HUES6 (cell line): ENCODE measurements at regions not wholly inside any gene's neighbourhood (a gene's known extent, or its start where the extent isn't known, plus 50 kb on each side); places are given as distances from the start of the nearest gene placed in this dataset.
"Not testable (repeated sequence)": the region's sequence is repeated elsewhere in the genome, so short reads cannot be mapped to it uniquely, and the experiment has no call there.

Source experiments
- H3K27ac ChIP-seq: 2 replicates; pipeline ENCODE4 v1.7.0; 2013; ENCODE audit warnings: low read depth, mild to moderate bottlenecking, low read length, inconsistent platforms
- H3K27me3 ChIP-seq: 2 replicates; pipeline ENCODE4 v1.6.1; 2013; ENCODE audit warnings: low read length; ENCODE audit not compliant: control insufficient read depth, insufficient read depth
- H3K36me3 ChIP-seq: 2 replicates; pipeline ENCODE4 v1.6.1; 2013; ENCODE audit warnings: low read length; ENCODE audit not compliant: control insufficient read depth, insufficient read depth
- H3K4me1 ChIP-seq: 2 replicates; pipeline ENCODE4 v1.6.1; 2013; ENCODE audit warnings: low read length; ENCODE audit not compliant: control insufficient read depth, insufficient read depth
- H3K4me3 ChIP-seq: 2 replicates; pipeline ENCODE4 v1.5.1; 2013; ENCODE audit warnings: low read depth, low read length
- H3K9ac ChIP-seq: one replicate; pipeline ENCODE4 v1.6.1; 2013; ENCODE audit warnings: mild to moderate bottlenecking, low read length
- H3K9me3 ChIP-seq: 2 replicates; pipeline ENCODE4 v1.6.1; 2013; ENCODE audit warnings: low read depth, low read length; ENCODE audit not compliant: control insufficient read depth, insufficient read depth

DNA sequence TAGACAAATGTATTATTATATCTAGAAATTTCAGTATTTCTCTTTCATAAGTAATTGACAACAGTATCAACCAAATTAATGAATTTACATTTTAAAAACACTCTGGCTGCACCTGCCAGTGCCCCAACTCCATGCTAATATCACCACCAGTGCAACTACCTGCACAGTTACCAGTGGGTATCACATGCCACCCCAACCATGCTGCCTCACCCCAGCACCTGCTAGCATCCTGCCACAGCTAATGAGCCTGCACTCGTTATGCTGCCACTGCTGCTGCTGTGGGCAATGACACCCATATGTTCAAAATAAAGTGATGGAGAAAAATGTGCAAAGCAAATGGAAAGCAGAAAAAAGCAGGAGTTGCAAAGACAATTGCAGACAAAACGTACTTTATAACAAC is 855.9 kb upstream of the MANEA start:
- Histone ChIP-seq H3K27ac (no peak overlapping the region), H3K4me3 (no peak overlapping the region), H3K27me3 (no peaks in the 10 kb centered on the region), H3K4me1 (no peaks in the 10 kb centered on the region), H3K9me3 (peaks cover 4% of the 10 kb centered on the region), H3K36me3 (no peaks in the 10 kb centered on the region), H3K9ac (no peak overlapping the region)

DNA sequence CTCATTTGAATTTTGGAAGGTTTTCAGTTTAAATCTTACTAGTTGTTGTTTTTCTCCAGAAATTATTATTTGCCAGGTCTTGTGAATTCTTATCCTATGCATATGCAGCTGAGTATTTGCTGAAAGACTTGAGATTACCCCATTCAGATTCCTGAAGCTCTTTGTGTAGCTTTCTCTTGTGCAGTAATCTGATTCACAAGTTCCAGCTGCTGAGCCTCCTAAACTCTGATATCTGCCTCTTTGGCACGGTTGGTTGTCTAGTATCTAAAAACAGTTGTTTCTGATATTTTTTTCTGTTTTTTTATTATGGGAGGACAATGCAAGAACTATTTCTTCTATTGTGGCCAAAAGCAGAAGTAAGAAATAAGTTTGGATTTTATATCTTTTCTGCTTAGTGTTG is 863.9 kb upstream of the MANEA start:
- Histone ChIP-seq H3K27me3 (no peaks in the 10 kb centered on the region), H3K9me3 (no peaks in the 10 kb centered on the region), H3K4me3 (no peak overlapping the region), H3K36me3 (no peaks in the 10 kb centered on the region), H3K27ac (no peak overlapping the region), H3K4me1 (no peaks in the 10 kb centered on the region), H3K9ac (no peak overlapping the region)

DNA sequence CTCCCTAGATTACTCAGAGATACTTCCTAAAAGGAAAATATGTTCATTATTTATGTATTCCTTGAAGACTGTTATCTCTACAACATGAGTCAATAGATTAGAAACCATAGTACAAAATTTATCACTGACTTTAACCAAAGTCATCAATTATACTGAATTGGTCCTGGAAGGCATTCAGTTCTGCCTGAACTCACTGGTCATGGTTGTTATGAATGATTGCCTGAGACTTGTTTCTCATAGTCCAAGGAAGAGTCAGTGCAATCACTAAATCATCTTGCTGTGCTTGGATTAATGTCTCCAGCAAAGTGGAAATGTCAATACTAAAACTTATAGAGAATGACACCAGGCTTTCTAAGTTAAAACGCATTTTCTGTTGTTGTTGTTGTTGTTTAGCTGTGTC is 878.6 kb upstream of the MANEA start:
- Histone ChIP-seq H3K4me1 (no peaks in the 10 kb centered on the region), H3K27ac (no peak overlapping the region), H3K4me3 (no peak overlapping the region), H3K9ac (no peak overlapping the region), H3K36me3 (no peaks in the 10 kb centered on the region), H3K9me3 (no peaks in the 10 kb centered on the region), H3K27me3 (no peaks in the 10 kb centered on the region)

DNA sequence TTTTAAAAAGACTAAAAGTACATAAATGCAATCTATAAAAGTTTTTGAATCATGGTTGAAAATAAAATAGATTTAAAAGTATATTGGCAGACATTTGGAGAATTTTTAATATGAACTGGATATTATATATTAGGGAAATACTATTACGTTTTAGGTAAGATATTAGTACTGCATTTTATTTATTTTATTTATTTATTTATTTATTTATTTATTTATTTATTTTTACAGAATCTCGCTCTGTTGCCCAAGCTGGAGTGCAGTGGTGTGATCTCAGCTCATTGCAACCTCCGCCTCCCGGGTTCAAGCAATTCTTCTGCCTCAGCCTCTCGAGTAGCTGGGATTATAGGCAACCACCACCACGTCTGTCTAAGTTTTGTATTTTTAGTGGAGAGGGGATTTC is 890.1 kb upstream of the MANEA start:
- H3K27me3 ChIP-seq, H3K9me3 ChIP-seq, H3K9ac ChIP-seq, H3K4me3 ChIP-seq, H3K27ac ChIP-seq, H3K36me3 ChIP-seq, H3K4me1 ChIP-seq: not testable (repeated sequence)

DNA sequence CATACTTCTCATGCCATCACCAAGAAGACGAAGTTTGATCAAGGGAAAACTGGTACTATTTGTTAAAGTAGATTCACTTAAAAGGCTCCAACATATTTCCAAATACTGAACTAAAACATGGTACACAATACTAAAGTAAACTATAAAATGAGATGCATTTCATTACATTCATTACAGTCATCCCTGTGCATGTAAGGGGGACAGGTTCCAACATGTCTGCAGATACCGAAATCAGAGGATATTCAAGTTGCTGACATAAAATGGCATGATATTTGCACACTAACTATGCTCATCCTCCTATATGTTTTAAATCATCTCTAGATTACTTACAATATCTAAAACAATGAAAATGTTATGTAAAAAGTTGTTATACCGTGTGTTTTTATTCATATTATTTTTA is 893.9 kb upstream of the MANEA start:
- Histone ChIP-seq H3K9ac (no peak overlapping the region), H3K4me3 (no peak overlapping the region), H3K4me1 (no peaks in the 10 kb centered on the region), H3K36me3 (no peaks in the 10 kb centered on the region), H3K27ac (no peak overlapping the region), H3K27me3 (no peaks in the 10 kb centered on the region), H3K9me3 (no peaks in the 10 kb centered on the region)

DNA sequence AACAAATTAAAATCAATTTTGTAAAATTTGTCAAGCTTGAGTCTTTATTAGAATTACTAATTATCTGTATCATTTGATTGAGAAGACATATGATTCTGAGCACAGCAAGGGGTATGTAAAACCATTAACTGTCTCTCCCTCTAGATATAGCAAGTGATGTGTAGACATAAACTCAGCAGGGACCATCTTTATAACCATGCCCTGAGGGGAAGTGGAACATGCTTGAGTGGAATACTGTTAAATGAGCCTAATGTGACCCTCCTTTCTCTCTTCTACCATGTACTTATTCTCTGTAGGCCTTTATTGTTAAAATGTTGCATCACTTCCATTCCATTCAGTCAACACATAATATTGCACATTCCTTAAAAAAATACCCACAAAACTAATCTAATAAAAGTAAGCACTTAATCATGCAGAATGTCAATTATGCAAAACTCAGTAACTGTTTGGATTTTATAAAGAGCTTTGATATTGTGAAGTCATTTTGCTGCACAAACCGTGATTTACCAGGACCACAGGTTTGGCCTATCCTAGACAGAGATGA is 896.6 kb upstream of the MANEA start:
- H3K9ac ChIP-seq: no peak overlapping the region
- H3K4me1 ChIP-seq: no peaks in the 10 kb centered on the region
- H3K27ac ChIP-seq: no peak overlapping the region
- no peaks in the 10 kb centered on the region for H3K27me3 ChIP-seq
- H3K36me3 ChIP-seq: no peaks in the 10 kb centered on the region
- H3K9me3 ChIP-seq: no peaks in the 10 kb centered on the region
- H3K4me3 ChIP-seq: no peak overlapping the region

DNA sequence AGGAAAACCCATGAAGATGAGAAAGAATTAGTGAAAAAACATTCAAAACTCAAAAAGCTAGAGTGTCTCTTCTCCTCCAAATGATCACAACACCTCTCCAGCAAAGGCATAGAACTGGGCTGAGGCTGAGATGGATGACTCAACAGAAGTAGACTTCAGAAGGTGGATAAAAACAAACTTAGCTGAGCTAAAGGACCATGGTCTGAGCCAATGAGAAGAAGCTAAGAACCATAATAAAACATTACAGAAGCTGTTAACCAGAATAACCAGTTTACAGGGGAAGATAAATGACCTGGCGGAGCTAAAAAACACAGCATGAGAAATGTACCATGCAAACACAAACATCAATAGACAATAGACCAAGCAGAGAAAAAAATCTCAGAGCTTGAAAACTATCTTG is 904.1 kb upstream of the MANEA start:
- Histone ChIP-seq H3K36me3 (no peaks in the 10 kb centered on the region), H3K27ac (no peak overlapping the region), H3K4me1 (peaks cover 4% of the 10 kb centered on the region; the same call in 1 of the 2 replicates), H3K27me3 (no peaks in the 10 kb centered on the region), H3K9ac (no peak overlapping the region), H3K4me3 (no peak overlapping the region), H3K9me3 (peaks cover 12% of the 10 kb centered on the region; the same call in 1 of the 2 replicates)

DNA sequence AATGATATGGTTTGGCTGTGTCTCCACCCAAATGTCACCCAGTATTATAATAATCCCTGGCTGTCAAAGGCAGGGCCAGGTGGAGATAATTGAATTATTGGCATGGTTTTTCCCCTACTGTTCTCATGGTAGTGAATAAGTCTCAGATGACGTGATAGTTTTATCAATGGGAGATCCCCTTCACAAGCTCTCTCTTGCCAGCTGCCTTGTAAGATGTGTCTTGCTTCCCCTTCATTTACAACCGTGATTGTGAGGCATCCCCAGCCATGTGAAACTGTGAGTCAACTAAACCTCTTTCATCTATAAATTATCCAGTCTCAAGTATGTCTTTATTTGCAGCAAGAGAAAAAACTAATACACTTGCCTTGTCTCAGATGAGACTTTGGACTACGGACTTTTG is 907.3 kb upstream of the MANEA start:
- H3K9me3 ChIP-seq: peaks cover 12% of the 10 kb centered on the region; the same call in 1 of the 2 replicates
- no peaks in the 10 kb centered on the region for H3K36me3 ChIP-seq
- no peak overlapping the region for H3K27ac ChIP-seq
- no peak overlapping the region for H3K9ac ChIP-seq
- H3K4me1 ChIP-seq: peaks cover 4% of the 10 kb centered on the region; the same call in 1 of the 2 replicates
- H3K4me3 ChIP-seq: no peak overlapping the region
- no peaks in the 10 kb centered on the region for H3K27me3 ChIP-seq

DNA sequence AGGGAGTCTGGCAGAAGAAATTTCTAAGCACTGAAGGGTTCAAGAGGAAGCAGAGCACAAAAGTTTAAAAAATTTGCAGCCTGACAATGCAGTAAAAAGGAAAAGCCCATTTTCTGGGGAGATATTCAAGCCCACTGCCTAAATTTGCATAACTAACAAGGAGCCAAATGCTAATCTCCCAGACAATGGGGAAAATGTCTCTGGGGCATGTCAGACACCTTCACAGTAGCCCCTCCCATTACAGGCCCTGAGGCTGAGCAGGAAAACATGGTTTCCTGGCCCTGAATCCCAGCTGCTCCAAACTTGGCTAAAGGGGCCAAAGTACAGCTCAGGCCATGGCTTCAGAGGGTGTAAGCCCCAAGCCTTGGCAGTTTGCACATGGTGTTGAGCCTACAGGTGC is 908.5 kb upstream of the MANEA start:
- Histone ChIP-seq H3K4me1 (peaks cover 4% of the 10 kb centered on the region; the same call in 1 of the 2 replicates), H3K27ac (no peak overlapping the region), H3K9me3 (peaks cover 12% of the 10 kb centered on the region; the same call in 1 of the 2 replicates), H3K9ac (no peak overlapping the region), H3K4me3 (no peak overlapping the region), H3K36me3 (no peaks in the 10 kb centered on the region), H3K27me3 (no peaks in the 10 kb centered on the region)

DNA sequence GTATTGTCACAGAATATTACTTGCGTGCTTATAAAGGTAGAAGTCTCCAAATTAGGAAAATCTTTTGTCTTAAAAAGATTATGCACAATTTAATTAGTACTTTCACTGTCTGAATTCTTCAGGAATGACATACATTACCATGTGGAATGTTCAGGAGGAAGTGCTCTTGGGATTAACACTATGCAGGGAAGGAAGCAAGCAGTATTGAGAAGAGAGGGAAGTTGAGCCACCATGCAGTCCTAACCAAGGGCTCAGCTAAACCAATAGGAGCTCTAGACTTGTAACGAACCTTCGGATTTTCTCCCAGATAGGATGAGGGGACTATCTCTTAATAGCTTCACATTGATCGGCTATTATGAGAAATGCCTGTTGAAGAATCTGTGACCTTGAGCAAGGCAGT is 918.4 kb upstream of the MANEA start:
- H3K9ac ChIP-seq: no peak overlapping the region
- no peaks in the 10 kb centered on the region for H3K27me3 ChIP-seq
- no peaks in the 10 kb centered on the region for H3K9me3 ChIP-seq
- no peaks in the 10 kb centered on the region for H3K36me3 ChIP-seq
- no peak overlapping the region for H3K27ac ChIP-seq
- H3K4me1 ChIP-seq: no peaks in the 10 kb centered on the region
- H3K4me3 ChIP-seq: no peak overlapping the region

DNA sequence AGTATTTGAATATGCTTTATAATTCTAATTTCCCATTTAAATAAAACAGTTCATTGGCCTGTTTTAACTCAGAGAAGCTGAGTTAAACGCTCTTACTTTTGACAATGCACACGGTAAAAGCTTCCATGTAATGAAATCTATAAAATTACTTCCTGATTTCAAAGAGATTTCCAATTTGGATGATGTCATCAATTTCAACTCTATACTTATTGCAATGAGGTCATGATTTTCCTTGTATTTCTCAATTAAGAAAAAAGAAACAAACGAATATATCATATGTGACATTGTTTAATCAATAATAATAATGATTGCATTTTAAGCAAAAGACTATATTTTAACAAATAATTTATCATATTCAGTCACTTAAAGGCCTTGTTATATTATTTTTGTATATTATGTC is 926.1 kb upstream of the MANEA start:
- no peaks in the 10 kb centered on the region for H3K4me1 ChIP-seq
- H3K4me3 ChIP-seq: no peak overlapping the region
- H3K9me3 ChIP-seq: no peaks in the 10 kb centered on the region
- H3K36me3 ChIP-seq: no peaks in the 10 kb centered on the region
- no peak overlapping the region for H3K27ac ChIP-seq
- no peak overlapping the region for H3K9ac ChIP-seq
- no peaks in the 10 kb centered on the region for H3K27me3 ChIP-seq

DNA sequence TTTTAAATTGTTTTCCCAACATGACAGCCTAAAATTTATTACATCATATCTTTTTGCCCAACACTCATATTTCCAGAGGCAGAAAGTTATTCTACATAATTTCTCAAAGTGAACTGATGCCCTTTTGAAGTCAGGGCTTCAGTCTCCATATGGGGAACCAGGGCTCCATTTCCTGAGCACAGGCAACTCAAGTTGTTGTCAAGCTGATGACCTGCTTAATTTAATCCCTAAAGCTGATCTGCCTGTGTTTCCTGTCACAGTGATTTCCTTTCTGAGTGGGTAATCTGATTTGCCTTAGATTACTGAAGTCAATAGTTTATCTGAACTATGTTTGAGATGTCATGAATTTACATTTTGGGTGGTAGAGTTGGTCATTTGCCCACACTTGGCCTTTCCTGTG is 932.1 kb upstream of the MANEA start:
- Histone ChIP-seq H3K27me3 (no peaks in the 10 kb centered on the region), H3K9ac (no peak overlapping the region), H3K4me3 (no peak overlapping the region), H3K27ac (no peak overlapping the region), H3K4me1 (no peaks in the 10 kb centered on the region), H3K9me3 (no peaks in the 10 kb centered on the region), H3K36me3 (no peaks in the 10 kb centered on the region)
